GM13976 (cell line): ENCODE measurements at regions not wholly inside any gene's neighbourhood (a gene's known extent, or its start where the extent isn't known, plus 50 kb on each side); places are given as distances from the start of the nearest gene placed in this dataset.

ENCODE experiments used
- DNase-seq: peaks from one replicate; pipeline ENCODE4 v3.0.0; 2012; ENCODE audit warnings: low spot score
- in situ Hi-C: fragments of 300-500 bp; cut with MboI; formaldehyde crosslinking; loops from one replicate; pipeline ENCODE4 v1.12.0; 2022; ENCODE audit warnings: low sequenced_read_pairs, mixed read lengths, inconsistent platforms; ENCODE audit not compliant: unreplicated experiment
- TF ChIP-seq, protein P1 (sequence below): IDR thresholded peaks from 2 replicates; pipeline ENCODE4 v1.5.1; 2012; ENCODE audit warnings: borderline replicate concordance, mild to moderate bottlenecking; ENCODE audit not compliant: insufficient read depth; ENCODE audit errors: extremely low read depth, missing control alignments, control extremely low read depth

GRCh38 chr14:89566180-89566579 is 149.1 kb upstream of the FOXN3 start:
- TF ChIP-seq, protein P1, sequence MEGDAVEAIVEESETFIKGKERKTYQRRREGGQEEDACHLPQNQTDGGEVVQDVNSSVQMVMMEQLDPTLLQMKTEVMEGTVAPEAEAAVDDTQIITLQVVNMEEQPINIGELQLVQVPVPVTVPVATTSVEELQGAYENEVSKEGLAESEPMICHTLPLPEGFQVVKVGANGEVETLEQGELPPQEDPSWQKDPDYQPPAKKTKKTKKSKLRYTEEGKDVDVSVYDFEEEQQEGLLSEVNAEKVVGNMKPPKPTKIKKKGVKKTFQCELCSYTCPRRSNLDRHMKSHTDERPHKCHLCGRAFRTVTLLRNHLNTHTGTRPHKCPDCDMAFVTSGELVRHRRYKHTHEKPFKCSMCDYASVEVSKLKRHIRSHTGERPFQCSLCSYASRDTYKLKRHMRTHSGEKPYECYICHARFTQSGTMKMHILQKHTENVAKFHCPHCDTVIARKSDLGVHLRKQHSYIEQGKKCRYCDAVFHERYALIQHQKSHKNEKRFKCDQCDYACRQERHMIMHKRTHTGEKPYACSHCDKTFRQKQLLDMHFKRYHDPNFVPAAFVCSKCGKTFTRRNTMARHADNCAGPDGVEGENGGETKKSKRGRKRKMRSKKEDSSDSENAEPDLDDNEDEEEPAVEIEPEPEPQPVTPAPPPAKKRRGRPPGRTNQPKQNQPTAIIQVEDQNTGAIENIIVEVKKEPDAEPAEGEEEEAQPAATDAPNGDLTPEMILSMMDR = no peak
- no peak for DNase-seq
- in situ Hi-C loops = no loop called here

- TF ChIP-seq, protein P1 = no peak
- no peak for DNase-seq
- in situ Hi-C loops = no loop called here
Measured at GRCh38 chr14:89565607-89566006, 148.6 kb upstream of the FOXN3 start.

DNA sequence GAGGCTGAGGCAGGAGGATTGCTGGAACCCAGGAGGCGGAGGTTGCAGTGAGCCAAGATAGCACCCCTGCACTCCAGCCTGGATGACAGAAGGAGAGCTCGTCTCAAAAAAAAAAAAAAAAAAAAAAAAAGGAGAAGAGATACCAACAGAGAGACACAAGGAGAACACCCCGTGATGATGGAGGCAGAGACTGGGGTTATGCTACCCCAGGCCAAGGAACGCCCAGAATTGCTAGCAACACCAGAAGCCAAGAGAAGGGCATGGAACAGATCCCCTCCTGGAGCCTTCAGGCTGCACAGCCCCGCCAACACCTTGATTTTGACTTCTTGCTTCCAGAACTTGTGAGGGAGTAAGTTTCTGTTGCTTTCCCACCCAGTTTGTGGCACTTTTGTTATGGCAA is 148.0 kb upstream of the FOXN3 start:
- no peak for DNase-seq
- TF ChIP-seq, protein P1 = no peak
- in situ Hi-C loops = no loop called here

- in situ Hi-C loops = no loop called here
- DNase-seq = no peak
- TF ChIP-seq, protein P1 = no peak
Measured at GRCh38 chr14:89564286-89564957, 147.4 kb upstream of the FOXN3 start.

GRCh38 chr14:89563471-89563870 is 146.4 kb upstream of the FOXN3 start:
- no peak for DNase-seq
- in situ Hi-C loops = no loop called here
- TF ChIP-seq, protein P1 = no peak

DNA sequence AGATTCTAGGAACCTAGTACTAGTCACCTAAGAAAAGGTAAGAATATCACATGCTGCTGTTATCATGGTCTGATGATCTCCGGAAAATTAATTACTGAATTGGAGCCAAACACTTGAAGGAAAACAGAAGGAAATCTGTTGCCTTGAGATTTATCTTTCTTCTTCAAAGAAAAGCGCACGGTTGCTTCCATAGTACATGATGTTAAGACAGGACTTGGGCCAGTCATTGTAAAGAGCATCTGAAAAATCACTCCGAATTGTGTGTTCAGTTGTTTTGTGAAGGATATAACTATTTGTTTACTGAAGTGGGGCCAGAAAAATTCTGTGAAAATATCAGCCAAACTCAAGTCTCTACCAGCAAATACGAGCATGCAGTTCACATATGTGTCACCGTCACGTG is 134.9 kb upstream of the FOXN3 start:
- DNase-seq = no peak
- TF ChIP-seq, protein P1 = no peak
- in situ Hi-C loops = no loop called here
